K562 (cell line): ENCODE measurements at regions not wholly inside any gene's neighbourhood (a gene's known extent, or its start where the extent isn't known, plus 50 kb on each side); places are given as distances from the start of the nearest gene placed in this dataset.

Experiments
- ATAC-seq: fragments of 200-7000 bp; cut with Tn5 transposase; 3 replicates; pipeline ENCODE4 v1.9.1; 2020; ENCODE audit warnings: moderate library complexity
- BruUV-seq: library from RNA; stranded (reverse); fragments of 400-500 nt; replicated peaks from 2 replicates; lab custom pipeline; 2021; lab: Mats Ljungman, UMichigan
- CTCF ChIA-PET: fragments of 300-600 bp; formaldehyde crosslinking; extraction: SDS; loops from one replicate; lab custom pipeline; 2021; ENCODE audit warnings: low intra/inter-chr PET ratio; lab: Yijun Ruan, JAX
- POLR2A ChIA-PET: fragments of 300-600, 350-650 bp; sonication (Branson Sonifier 250); formaldehyde crosslinking; extraction: SDS; loops from one replicate; lab custom pipeline; 2021; ENCODE audit warnings: antibody characterized with exemption, inconsistent platforms; lab: Yijun Ruan, JAX
- DNase-seq, 4 experiments: peaks; one replicate each; pipeline versions ENCODE4 v3.0.0 to v3.0.0-alpha.2; 2011 to 2018; ENCODE audit warnings: low spot score in 3 of 4, mixed read lengths in 3 of 4; ENCODE audit errors: extremely low read depth in 1 of 4
- FAIRE-seq: peaks from 2 replicates; lab custom pipeline; 2011; peaks lifted over from hg19 to GRCh38; lab: Jason Lieb, UNC
- H2AFZ ChIP-seq: 2 replicates; pipeline ENCODE4 v1.6.0; 2011; ENCODE audit warnings: low read depth, low read length, control low read depth, inconsistent platforms
- H3K27ac ChIP-seq: fragments of 200-600 bp; 3 replicates; pipeline ENCODE4 v1.8.0; 2011; ENCODE audit warnings: low read depth, mild to moderate bottlenecking, control low read depth, inconsistent platforms, low read length, moderate library complexity, mixed read lengths; ENCODE audit errors: extremely low read depth
- H3K27me3 ChIP-seq, 2 experiments: fragments of 300-600 bp in 1 of 2; 2 replicates in 1 of 2; 3 replicates in 1 of 2; pipeline versions ENCODE4 v1.6.0 to v1.8.0; 2011; ENCODE audit warnings: inconsistent platforms in 2 of 2, low read length in 2 of 2, mild to moderate bottlenecking in 1 of 2, mixed read lengths in 1 of 2, moderate library complexity in 1 of 2; ENCODE audit not compliant: control insufficient read depth in 2 of 2, insufficient read depth in 2 of 2
- H3K36me3 ChIP-seq: fragments of 300-600 bp; 3 replicates; pipeline ENCODE4 v1.8.0; 2011; ENCODE audit warnings: mild to moderate bottlenecking, low read length, inconsistent platforms; ENCODE audit not compliant: control insufficient read depth, insufficient read depth
- H3K4me1 ChIP-seq, 2 experiments: fragments of 200-600 bp in 1 of 2; replicated peaks in 1 of 2; 2 replicates in 1 of 2; 3 replicates in 1 of 2; pipeline versions ENCODE4 v1.5.1 to v1.8.0; 2011; ENCODE audit warnings: inconsistent platforms in 2 of 2, low read length in 2 of 2, mild to moderate bottlenecking in 1 of 2, mixed read lengths in 1 of 2, moderate library complexity in 1 of 2; ENCODE audit not compliant: control insufficient read depth in 2 of 2, insufficient read depth in 2 of 2
- H3K4me2 ChIP-seq: 2 replicates; pipeline ENCODE4 v1.6.1; 2011; ENCODE audit warnings: low read length, control low read depth, inconsistent platforms, mixed read lengths; ENCODE audit not compliant: insufficient read depth
- H3K4me3 ChIP-seq: fragments of 200-600 bp; sonication (generic), shearing (Covaris generic); 2 replicates; pipeline ENCODE4 v1.5.1; 2016; ENCODE audit warnings: control low read depth, inconsistent platforms
- H3K79me2 ChIP-seq: fragments of 200-600 bp; 3 replicates; pipeline ENCODE4 v1.8.0; 2011; ENCODE audit warnings: low read length, inconsistent platforms; ENCODE audit not compliant: control insufficient read depth, insufficient read depth
- H3K9ac ChIP-seq, 2 experiments: 2 replicates each; pipeline versions ENCODE4 v1.6.0 to v1.6.1; 2011; ENCODE audit warnings: low read depth in 2 of 2, low read length in 2 of 2, control low read depth in 1 of 2, inconsistent platforms in 1 of 2, mild to moderate bottlenecking in 1 of 2, mixed read lengths in 1 of 2; ENCODE audit not compliant: insufficient read depth in 1 of 2
- H3K9me1 ChIP-seq: one replicate; pipeline ENCODE4 v1.6.0; 2011; ENCODE audit warnings: inconsistent platforms, mild to moderate bottlenecking, low read length, moderate library complexity; ENCODE audit not compliant: control insufficient read depth, insufficient read depth
- H3K9me3 ChIP-seq: replicated peaks from 2 replicates; pipeline ENCODE4 v1.5.1; 2011; ENCODE audit warnings: low read depth, low read length, inconsistent platforms; ENCODE audit not compliant: control insufficient read depth, insufficient read depth
- H4K20me1 ChIP-seq: replicated peaks from 2 replicates; pipeline ENCODE4 v1.6.1; 2011; ENCODE audit warnings: low read length, inconsistent platforms, mixed read lengths; ENCODE audit not compliant: control insufficient read depth, insufficient read depth
- CHCHD3 ChIP-seq: fragments of 250-450 bp; sonication (Bioruptor Pico); IDR thresholded peaks from 2 replicates; pipeline ENCODE4 v2.1.2; 2022; ENCODE audit warnings: mild to moderate bottlenecking
- DDX20 ChIP-seq: fragments of 450-650 bp; IDR thresholded peaks from 2 replicates; pipeline ENCODE4 v1.6.1; 2016; ENCODE audit warnings: missing genetic modification characterization, low read depth, mild to moderate bottlenecking, missing compliant biosample characterization, moderate library complexity
- PHB2 ChIP-seq: fragments of 450-650 bp; IDR thresholded peaks from 2 replicates; pipeline ENCODE4 v1.6.1; 2017; ENCODE audit warnings: low read depth
- POLR2AphosphoS2 ChIP-seq: IDR thresholded peaks from 2 replicates; pipeline ENCODE4 v1.6.1; 2012; ENCODE audit warnings: low read length, improper control_type of control experiment
- RBM22 ChIP-seq: fragments of 200-400 bp; formaldehyde crosslinking; IDR thresholded peaks from 2 replicates; pipeline ENCODE4 v1.6.1; 2018; ENCODE audit warnings: low read length, low read depth; ENCODE audit not compliant: poor library complexity, severe bottlenecking
- SMARCC2 ChIP-seq: fragments of 450-650 bp; IDR thresholded peaks from 2 replicates; pipeline ENCODE4 v1.6.1; 2017; ENCODE audit warnings: antibody characterized with exemption, moderate library complexity, mild to moderate bottlenecking, low read depth
- SNRNP70 ChIP-seq: fragments of 200-400 bp; formaldehyde crosslinking; optimal IDR thresholded peaks from 2 replicates; pipeline ENCODE3; 2017; ENCODE audit warnings: low read depth, low read length
- ZNF239 ChIP-seq: fragments of 250-450 bp; sonication (Bioruptor Pico); IDR thresholded peaks from 2 replicates; pipeline ENCODE4 v1.4.0; 2020; ENCODE audit warnings: mild to moderate bottlenecking
- WGBS: fragments of 100-300 bp; shearing (Covaris generic); methylation state at CpG from one replicate; pipeline ENCODE4 v1.1.6; 2016; ENCODE audit warnings: low coverage, mixed read lengths; ENCODE audit not compliant: insufficient coverage; ENCODE audit errors: missing lambda C conversion rate; 5-methylcytosine and 5-hydroxymethylcytosine counted together
- in situ Hi-C: fragments of 300-500 bp; cut with MboI; formaldehyde crosslinking; loops from 4 replicates; pipeline ENCODE4 v1.15.0; 2018; ENCODE audit warnings: inconsistent platforms, mixed read lengths
- intact Hi-C: fragments of 100-400 bp; cut with micrococcal nuclease; formaldehyde crosslinking; loops from 2 replicates; pipeline ENCODE4 v1.14.2; 2022
- TF ChIP-seq, protein P1 (sequence below), 2 experiments: fragments of 450-650 bp; IDR thresholded peaks; 2 replicates each; pipeline ENCODE4 v1.6.1; 2016
- TF ChIP-seq, protein P2 (sequence below): sonication (generic); formaldehyde crosslinking; IDR thresholded peaks from 2 replicates; pipeline ENCODE4 v1.8.0; 2023; ENCODE audit warnings: mild to moderate bottlenecking, missing genetic modification reagents
- TF ChIP-seq, protein P3 (sequence below): fragments of 250-450 bp; sonication (Bioruptor Pico); IDR thresholded peaks from 2 replicates; pipeline ENCODE4 v1.4.0; 2020; ENCODE audit warnings: mild to moderate bottlenecking, moderate library complexity
- TF ChIP-seq, protein P4 (sequence below): fragments of 250-450 bp; sonication (Bioruptor Pico); IDR thresholded peaks from 2 replicates; pipeline ENCODE4 v1.8.0; 2021; ENCODE audit warnings: mild to moderate bottlenecking, moderate library complexity

- FAIRE-seq (no peak), DNase-seq (no peak), ATAC-seq (no peak)
- Histone ChIP-seq H3K9me3 (no peaks in the 10 kb centered on the region), H3K79me2 (no peaks in the 10 kb centered on the region), H4K20me1 (no peaks in the 10 kb centered on the region), H3K4me1 (no peaks in the 10 kb centered on the region), H3K27me3 (peaks cover 0 to 4% of the 10 kb centered on the region in 2 experiments; a peak in 1 of 5 replicates), H3K4me2 (no peak overlapping the region), H2AFZ (no peak overlapping the region), H3K9me1 (no peaks in the 10 kb centered on the region), H3K4me3 (no peak overlapping the region), H3K27ac (no peak overlapping the region), H3K36me3 (no peaks in the 10 kb centered on the region), H3K9ac (no peak overlapping the region)
- ChIA-PET POLR2A (interaction anchor here (1.0 kb wide), 1 partner anchor 26 kb away, joined by 3 read pairs; no protein-coding TSS in a partner anchor), CTCF (interaction anchor here (0.5 kb wide), 1 partner anchor 17 kb away, joined by 3 read pairs; no protein-coding TSS in a partner anchor)
- intact Hi-C loops (no loop called here), in situ Hi-C loops (loop anchor here (25.0 kb wide), 1 partner anchor 139 kb away; no protein-coding TSS in a partner anchor)
- BruUV-seq = no TSS peak
- WGBS = 2% methylated on average over 14 of the region's 14 CpGs
- TF ChIP-seq SNRNP70 (no peak), CHCHD3 (CRISPR knock-in tag) (no peak), SMARCC2 (no peak), ZNF239 (CRISPR knock-in tag) (no peak), POLR2AphosphoS2 (no peak), RBM22 (no peak), DDX20 (tag) (no peak), PHB2 (no peak)
- TF ChIP-seq, protein P1, sequence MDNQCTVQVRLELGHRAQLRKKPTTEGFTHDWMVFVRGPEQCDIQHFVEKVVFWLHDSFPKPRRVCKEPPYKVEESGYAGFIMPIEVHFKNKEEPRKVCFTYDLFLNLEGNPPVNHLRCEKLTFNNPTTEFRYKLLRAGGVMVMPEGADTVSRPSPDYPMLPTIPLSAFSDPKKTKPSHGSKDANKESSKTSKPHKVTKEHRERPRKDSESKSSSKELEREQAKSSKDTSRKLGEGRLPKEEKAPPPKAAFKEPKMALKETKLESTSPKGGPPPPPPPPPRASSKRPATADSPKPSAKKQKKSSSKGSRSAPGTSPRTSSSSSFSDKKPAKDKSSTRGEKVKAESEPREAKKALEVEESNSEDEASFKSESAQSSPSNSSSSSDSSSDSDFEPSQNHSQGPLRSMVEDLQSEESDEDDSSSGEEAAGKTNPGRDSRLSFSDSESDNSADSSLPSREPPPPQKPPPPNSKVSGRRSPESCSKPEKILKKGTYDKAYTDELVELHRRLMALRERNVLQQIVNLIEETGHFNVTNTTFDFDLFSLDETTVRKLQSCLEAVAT (IDR thresholded peaks at IDR 0.05) = no peak
- TF ChIP-seq, protein P2, sequence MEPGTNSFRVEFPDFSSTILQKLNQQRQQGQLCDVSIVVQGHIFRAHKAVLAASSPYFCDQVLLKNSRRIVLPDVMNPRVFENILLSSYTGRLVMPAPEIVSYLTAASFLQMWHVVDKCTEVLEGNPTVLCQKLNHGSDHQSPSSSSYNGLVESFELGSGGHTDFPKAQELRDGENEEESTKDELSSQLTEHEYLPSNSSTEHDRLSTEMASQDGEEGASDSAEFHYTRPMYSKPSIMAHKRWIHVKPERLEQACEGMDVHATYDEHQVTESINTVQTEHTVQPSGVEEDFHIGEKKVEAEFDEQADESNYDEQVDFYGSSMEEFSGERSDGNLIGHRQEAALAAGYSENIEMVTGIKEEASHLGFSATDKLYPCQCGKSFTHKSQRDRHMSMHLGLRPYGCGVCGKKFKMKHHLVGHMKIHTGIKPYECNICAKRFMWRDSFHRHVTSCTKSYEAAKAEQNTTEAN (CRISPR knock-in tag) = no peak
- TF ChIP-seq, protein P3, sequence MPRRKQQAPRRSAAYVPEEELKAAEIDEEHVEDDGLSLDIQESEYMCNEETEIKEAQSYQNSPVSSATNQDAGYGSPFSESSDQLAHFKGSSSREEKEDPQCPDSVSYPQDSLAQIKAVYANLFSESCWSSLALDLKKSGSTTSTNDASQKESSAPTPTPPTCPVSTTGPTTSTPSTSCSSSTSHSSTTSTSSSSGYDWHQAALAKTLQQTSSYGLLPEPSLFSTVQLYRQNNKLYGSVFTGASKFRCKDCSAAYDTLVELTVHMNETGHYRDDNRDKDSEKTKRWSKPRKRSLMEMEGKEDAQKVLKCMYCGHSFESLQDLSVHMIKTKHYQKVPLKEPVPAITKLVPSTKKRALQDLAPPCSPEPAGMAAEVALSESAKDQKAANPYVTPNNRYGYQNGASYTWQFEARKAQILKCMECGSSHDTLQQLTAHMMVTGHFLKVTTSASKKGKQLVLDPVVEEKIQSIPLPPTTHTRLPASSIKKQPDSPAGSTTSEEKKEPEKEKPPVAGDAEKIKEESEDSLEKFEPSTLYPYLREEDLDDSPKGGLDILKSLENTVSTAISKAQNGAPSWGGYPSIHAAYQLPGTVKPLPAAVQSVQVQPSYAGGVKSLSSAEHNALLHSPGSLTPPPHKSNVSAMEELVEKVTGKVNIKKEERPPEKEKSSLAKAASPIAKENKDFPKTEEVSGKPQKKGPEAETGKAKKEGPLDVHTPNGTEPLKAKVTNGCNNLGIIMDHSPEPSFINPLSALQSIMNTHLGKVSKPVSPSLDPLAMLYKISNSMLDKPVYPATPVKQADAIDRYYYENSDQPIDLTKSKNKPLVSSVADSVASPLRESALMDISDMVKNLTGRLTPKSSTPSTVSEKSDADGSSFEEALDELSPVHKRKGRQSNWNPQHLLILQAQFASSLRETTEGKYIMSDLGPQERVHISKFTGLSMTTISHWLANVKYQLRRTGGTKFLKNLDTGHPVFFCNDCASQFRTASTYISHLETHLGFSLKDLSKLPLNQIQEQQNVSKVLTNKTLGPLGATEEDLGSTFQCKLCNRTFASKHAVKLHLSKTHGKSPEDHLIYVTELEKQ (CRISPR knock-in tag) = no peak
- TF ChIP-seq, protein P4, sequence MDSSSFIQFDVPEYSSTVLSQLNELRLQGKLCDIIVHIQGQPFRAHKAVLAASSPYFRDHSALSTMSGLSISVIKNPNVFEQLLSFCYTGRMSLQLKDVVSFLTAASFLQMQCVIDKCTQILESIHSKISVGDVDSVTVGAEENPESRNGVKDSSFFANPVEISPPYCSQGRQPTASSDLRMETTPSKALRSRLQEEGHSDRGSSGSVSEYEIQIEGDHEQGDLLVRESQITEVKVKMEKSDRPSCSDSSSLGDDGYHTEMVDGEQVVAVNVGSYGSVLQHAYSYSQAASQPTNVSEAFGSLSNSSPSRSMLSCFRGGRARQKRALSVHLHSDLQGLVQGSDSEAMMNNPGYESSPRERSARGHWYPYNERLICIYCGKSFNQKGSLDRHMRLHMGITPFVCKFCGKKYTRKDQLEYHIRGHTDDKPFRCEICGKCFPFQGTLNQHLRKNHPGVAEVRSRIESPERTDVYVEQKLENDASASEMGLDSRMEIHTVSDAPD (CRISPR knock-in tag) = no peak
Measured at GRCh38 chr9:751137-752051, 90.1 kb upstream of the DMRT1 start.
